Karpas-422 (cell line): ENCODE measurements at regions not wholly inside any gene's neighbourhood (a gene's known extent, or its start where the extent isn't known, plus 50 kb on each side); places are given as distances from the start of the nearest gene placed in this dataset.

Experiments used
- DNase-seq: peaks from one replicate; pipeline ENCODE4 v3.0.0-alpha.2; 2015
- H2AFZ ChIP-seq: fragments of 200-600 bp; sonication (generic); 2 replicates; pipeline ENCODE4 v1.6.1; 2014; ENCODE audit warnings: antibody characterized with exemption, low read length, mixed read lengths
- H3K27ac ChIP-seq: fragments of 200-600 bp; sonication (generic); 2 replicates; pipeline ENCODE4 v1.5.1; 2014; ENCODE audit warnings: mild to moderate bottlenecking, low read length, moderate library complexity
- H3K27me3 ChIP-seq: fragments of 200-600 bp; sonication (generic); 2 replicates; pipeline ENCODE4 v1.6.1; 2014; ENCODE audit warnings: low read length, mixed read lengths
- H3K36me3 ChIP-seq: fragments of 200-600 bp; sonication (generic); 2 replicates; pipeline ENCODE4 v1.6.1; 2014; ENCODE audit warnings: low read length, mixed read lengths; ENCODE audit not compliant: insufficient read depth
- H3K4me1 ChIP-seq: fragments of 200-600 bp; sonication (generic); 2 replicates; pipeline ENCODE4 v1.6.1; 2014; ENCODE audit warnings: mild to moderate bottlenecking, low read length, mixed read lengths
- H3K4me2 ChIP-seq: fragments of 200-600 bp; sonication (generic); 2 replicates; pipeline ENCODE4 v1.6.1; 2014; ENCODE audit warnings: low read length, low read depth, mild to moderate bottlenecking; ENCODE audit not compliant: poor library complexity, severe bottlenecking
- H3K4me3 ChIP-seq: fragments of 200-600 bp; sonication (generic); 2 replicates; pipeline ENCODE4 v1.5.1; 2014; ENCODE audit warnings: mild to moderate bottlenecking, antibody characterized with exemption, low read length, mixed read lengths
- H3K79me2 ChIP-seq: fragments of 200-600 bp; sonication (generic); 2 replicates; pipeline ENCODE4 v1.6.1; 2014; ENCODE audit warnings: mild to moderate bottlenecking, low read length, mixed read lengths
- H3K9ac ChIP-seq: fragments of 200-600 bp; sonication (generic); 2 replicates; pipeline ENCODE4 v1.6.0; 2014; ENCODE audit warnings: low read length
- H3K9me2 ChIP-seq: fragments of 200-600 bp; sonication (generic), shearing (Covaris generic); replicated peaks from 2 replicates; pipeline ENCODE4 v1.6.0; 2014; ENCODE audit warnings: mild to moderate bottlenecking, low read length, moderate library complexity; ENCODE audit not compliant: insufficient read depth
- H3K9me3 ChIP-seq: fragments of 300-700, 200-600 bp; sonication (generic); 2 replicates; pipeline ENCODE4 v1.6.1; 2014; ENCODE audit warnings: low read length, mixed read lengths
- H4K20me1 ChIP-seq: fragments of 200-600 bp; sonication (generic); 2 replicates; pipeline ENCODE4 v1.6.1; 2014; ENCODE audit warnings: mild to moderate bottlenecking, antibody characterized with exemption, low read length, low read depth; ENCODE audit not compliant: insufficient read depth

DNA sequence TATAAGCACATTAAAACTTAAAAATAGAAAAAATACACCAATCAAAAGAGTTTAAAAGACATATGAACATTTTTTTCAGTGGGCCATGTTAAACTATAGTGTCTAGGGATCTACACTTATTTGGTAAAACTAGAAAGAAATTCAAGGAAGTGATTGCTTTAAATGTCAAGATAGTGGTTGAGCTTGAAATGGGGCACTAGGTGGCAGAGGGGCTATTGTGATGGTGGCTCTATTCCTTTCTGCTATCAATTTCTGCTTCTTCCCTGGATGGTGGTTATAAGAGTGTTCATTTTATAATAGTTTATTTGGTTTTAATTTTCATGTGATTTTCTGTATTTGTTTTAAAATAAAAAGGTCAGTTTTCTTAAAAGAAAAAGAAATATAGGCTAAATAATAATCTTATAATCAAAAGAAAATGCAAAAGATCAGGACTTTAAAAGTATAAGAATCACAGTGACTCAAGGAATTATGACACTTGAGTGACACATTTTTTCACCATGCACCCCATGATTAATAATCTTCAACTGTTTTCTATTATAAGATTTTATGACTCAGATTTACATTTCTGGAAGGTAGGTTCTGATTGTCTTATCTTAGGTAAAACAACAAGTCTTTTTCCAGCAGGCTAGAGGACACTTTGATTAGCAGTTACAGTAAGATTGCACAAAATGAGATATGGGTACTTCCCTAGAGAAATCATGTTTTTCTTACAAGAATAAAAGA lies 137.5 kb downstream of the FSCB start:
- Histone ChIP-seq H3K27ac (no peak overlapping the region), H3K9ac (no peak overlapping the region), H3K9me3 (peaks cover 4% of the 10 kb centered on the region), H3K36me3 (no peaks in the 10 kb centered on the region), H3K79me2 (no peaks in the 10 kb centered on the region), H3K4me3 (no peak overlapping the region), H3K4me2 (no peak overlapping the region), H4K20me1 (no peaks in the 10 kb centered on the region), H3K4me1 (no peaks in the 10 kb centered on the region), H3K9me2 (no peaks in the 10 kb centered on the region), H2AFZ (no peak overlapping the region), H3K27me3 (no peaks in the 10 kb centered on the region)
- DNase-seq, result peak; percentile 60

GRCh38 chr14:44361083-44361482 lies 146.0 kb downstream of the FSCB start:
- H3K4me2 ChIP-seq, result no peak overlapping the region
- no peaks in the 10 kb centered on the region for H4K20me1 ChIP-seq
- H3K4me1 ChIP-seq, result no peaks in the 10 kb centered on the region
- no peaks in the 10 kb centered on the region for H3K9me2 ChIP-seq
- H3K9ac ChIP-seq, result no peak overlapping the region
- no peak for DNase-seq
- H3K27ac ChIP-seq, result no peak overlapping the region
- H3K36me3 ChIP-seq, result no peaks in the 10 kb centered on the region
- H3K79me2 ChIP-seq, result no peaks in the 10 kb centered on the region
- H2AFZ ChIP-seq, result no peak overlapping the region
- H3K4me3 ChIP-seq, result no peak overlapping the region
- H3K27me3 ChIP-seq, result no peaks in the 10 kb centered on the region
- H3K9me3 ChIP-seq, result peaks cover 11% of the 10 kb centered on the region; the same call in 1 of the 2 replicates

- H2AFZ ChIP-seq, result no peak overlapping the region
- no peaks in the 10 kb centered on the region for H3K36me3 ChIP-seq
- H3K79me2 ChIP-seq, result no peaks in the 10 kb centered on the region
- H3K4me3 ChIP-seq, result no peak overlapping the region
- H3K9me3 ChIP-seq, result peaks cover 11% of the 10 kb centered on the region; the same call in 1 of the 2 replicates
- H4K20me1 ChIP-seq, result no peaks in the 10 kb centered on the region
- H3K4me2 ChIP-seq, result no peak overlapping the region
- no peak overlapping the region for H3K27ac ChIP-seq
- no peak overlapping the region for H3K9ac ChIP-seq
- no peaks in the 10 kb centered on the region for H3K27me3 ChIP-seq
- DNase-seq, result no peak
- H3K4me1 ChIP-seq, result no peaks in the 10 kb centered on the region
- no peaks in the 10 kb centered on the region for H3K9me2 ChIP-seq
Measured at GRCh38 chr14:44353805-44354204, 153.3 kb downstream of the FSCB start.

GRCh38 chr14:44352201-44352600 lies 154.9 kb downstream of the FSCB start:
- Histone ChIP-seq H3K9ac (no peak overlapping the region), H3K79me2 (no peaks in the 10 kb centered on the region), H3K27me3 (no peaks in the 10 kb centered on the region), H4K20me1 (no peaks in the 10 kb centered on the region), H3K36me3 (no peaks in the 10 kb centered on the region), H3K4me3 (no peak overlapping the region), H3K4me2 (no peak overlapping the region), H3K9me2 (no peaks in the 10 kb centered on the region), H3K9me3 (peaks cover 12% of the 10 kb centered on the region), H3K27ac (no peak overlapping the region), H3K4me1 (no peaks in the 10 kb centered on the region), H2AFZ (peak overlapping the region; percentile 72; the same call in 1 of the 2 replicates)
- DNase-seq, result no peak

DNA sequence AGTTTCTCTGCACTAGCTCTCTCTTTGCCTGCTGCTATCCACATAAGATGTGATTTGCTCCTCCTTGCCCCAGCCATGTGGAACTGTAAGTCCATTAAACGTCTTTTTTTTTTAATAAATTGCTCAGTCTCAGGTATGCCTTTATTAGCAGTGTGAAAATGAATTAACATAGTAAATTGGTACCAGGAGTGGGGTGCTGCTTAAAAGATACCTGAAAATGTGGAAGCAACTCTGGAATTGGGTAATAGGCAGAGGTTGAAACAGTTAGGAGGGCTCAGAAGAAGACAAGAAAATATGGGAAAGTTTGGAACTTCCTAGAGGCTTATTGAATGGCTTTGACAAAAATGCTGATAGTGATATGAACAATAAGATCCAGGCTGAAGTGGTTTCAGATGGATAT lies 159.8 kb downstream of the FSCB start:
- Histone ChIP-seq H2AFZ (no peak overlapping the region), H3K9ac (no peak overlapping the region), H4K20me1 (no peaks in the 10 kb centered on the region), H3K9me3 (peaks cover 11% of the 10 kb centered on the region), H3K4me1 (peaks cover 9% of the 10 kb centered on the region), H3K4me3 (no peak overlapping the region), H3K4me2 (no peak overlapping the region), H3K27ac (no peak overlapping the region), H3K27me3 (no peaks in the 10 kb centered on the region), H3K36me3 (no peaks in the 10 kb centered on the region), H3K79me2 (no peaks in the 10 kb centered on the region), H3K9me2 (no peaks in the 10 kb centered on the region)
- no peak for DNase-seq

GRCh38 chr14:44341116-44341515 lies 166.0 kb downstream of the FSCB start:
- H3K27me3 ChIP-seq, result no peaks in the 10 kb centered on the region
- H3K9me2 ChIP-seq, result no peaks in the 10 kb centered on the region
- H3K36me3 ChIP-seq, result no peaks in the 10 kb centered on the region
- no peak overlapping the region for H3K4me3 ChIP-seq
- no peaks in the 10 kb centered on the region for H3K79me2 ChIP-seq
- no peaks in the 10 kb centered on the region for H4K20me1 ChIP-seq
- H3K9ac ChIP-seq, result no peak overlapping the region
- H3K4me1 ChIP-seq, result peaks cover 9% of the 10 kb centered on the region
- H3K4me2 ChIP-seq, result no peak overlapping the region
- DNase-seq, result no peak
- no peak overlapping the region for H2AFZ ChIP-seq
- H3K27ac ChIP-seq, result no peak overlapping the region
- H3K9me3 ChIP-seq, result no peaks in the 10 kb centered on the region

- Histone ChIP-seq H3K79me2 (no peaks in the 10 kb centered on the region), H3K27ac (no peak overlapping the region), H3K9ac (no peak overlapping the region), H3K27me3 (no peaks in the 10 kb centered on the region), H2AFZ (no peak overlapping the region), H3K9me3 (no peaks in the 10 kb centered on the region), H3K9me2 (no peaks in the 10 kb centered on the region), H3K4me1 (peaks cover 9% of the 10 kb centered on the region), H4K20me1 (no peaks in the 10 kb centered on the region), H3K4me3 (no peak overlapping the region), H3K36me3 (no peaks in the 10 kb centered on the region), H3K4me2 (no peak overlapping the region)
- DNase-seq, result no peak
Measured at GRCh38 chr14:44339862-44340261, 167.2 kb downstream of the FSCB start.

- no peak overlapping the region for H3K4me3 ChIP-seq
- H3K4me1 ChIP-seq, result peaks cover 9% of the 10 kb centered on the region
- H3K79me2 ChIP-seq, result no peaks in the 10 kb centered on the region
- H3K4me2 ChIP-seq, result no peak overlapping the region
- no peak overlapping the region for H2AFZ ChIP-seq
- H3K36me3 ChIP-seq, result no peaks in the 10 kb centered on the region
- no peaks in the 10 kb centered on the region for H3K9me2 ChIP-seq
- no peak for DNase-seq
- H4K20me1 ChIP-seq, result no peaks in the 10 kb centered on the region
- H3K27ac ChIP-seq, result no peak overlapping the region
- no peaks in the 10 kb centered on the region for H3K27me3 ChIP-seq
- no peaks in the 10 kb centered on the region for H3K9me3 ChIP-seq
- no peak overlapping the region for H3K9ac ChIP-seq
Measured at GRCh38 chr14:44339231-44339630, 167.9 kb downstream of the FSCB start.
